ENCODE measurements at regions not wholly inside any gene's neighbourhood (a gene's known extent, or its start where the extent isn't known, plus 50 kb on each side); places are given as distances from the start of the nearest gene placed in this dataset.

GRCh38 chr5:89706731-89707130 is 702.8 kb downstream of the CETN3 start:
- Histone ChIP-seq H3K79me2 (ENCODE audit: control insufficient read depth, insufficient read depth, low read length) (no peaks in the 10 kb centered on the region), H3K9me1 (replicated peaks; ENCODE audit: control insufficient read depth, extremely low read depth, insufficient read depth, low read length) (no peaks in the 10 kb centered on the region), H3K27me3 (ENCODE audit: control insufficient read depth in 2 of 2, insufficient read depth in 2 of 2, low read length in 2 of 2) (peaks cover 0 to 5% of the 10 kb centered on the region in 2 experiments), H3K9me3 (replicated peaks; ENCODE audit: control insufficient read depth, insufficient read depth, low read length) (no peaks in the 10 kb centered on the region), H2AFZ (ENCODE audit: low read depth, low read length) (no peak overlapping the region), H3K4me2 (ENCODE audit: insufficient read depth, low read length) (no peak overlapping the region), H3K9ac (replicated peaks; ENCODE audit: extremely low read depth, insufficient read depth, low read length) (no peak overlapping the region), H4K20me1 (replicated peaks; ENCODE audit: control insufficient read depth, extremely low read depth, insufficient read depth, low read length) (no peaks in the 10 kb centered on the region), H3K4me3 (replicated peaks in 1 of 3; ENCODE audit: insufficient read depth in 1 of 3, low read depth in 1 of 3, low read length in 3 of 3) (no peak overlapping the region), H3K4me1 (ENCODE audit: control insufficient read depth, extremely low read depth, insufficient read depth, low read length) (no peaks in the 10 kb centered on the region), H3K36me3 (ENCODE audit: control insufficient read depth in 2 of 2, extremely low read depth in 1 of 2, insufficient read depth in 2 of 2, low read length in 2 of 2) (no peaks in the 10 kb centered on the region), H3K27ac (ENCODE audit: insufficient read depth, low read depth, low read length) (no peak overlapping the region)
- FAIRE-seq (no peak), DNase-seq (ENCODE audit: low read depth, low spot score) (no peak)
- TF ChIP-seq MYC (IDR thresholded peaks at IDR 0.05; ENCODE audit: low read depth, low read length) (no peak), JUN (IDR thresholded peaks at IDR 0.05; ENCODE audit: borderline replicate concordance, insufficient read depth, insufficient read length, low read depth) (no peak), FOS (IDR thresholded peaks at IDR 0.05; ENCODE audit: borderline replicate concordance, insufficient read depth, low read length) (no peak), MAX (IDR thresholded peaks at IDR 0.05; ENCODE audit: insufficient read depth, insufficient read length) (no peak), CTCF (IDR thresholded peaks at IDR 0.05; ENCODE audit: extremely low read depth in 1 of 2, insufficient read depth in 1 of 2, low read depth in 1 of 2, low read length in 2 of 2) (no peak), POLR2AphosphoS5 (IDR thresholded peaks at IDR 0.05; ENCODE audit: insufficient read depth, low read depth, low read length) (no peak), GATA2 (IDR thresholded peaks at IDR 0.05; ENCODE audit: insufficient read depth, insufficient read length, low read depth, low read length) (no peak), EZH2 (IDR thresholded peaks at IDR 0.05; ENCODE audit: borderline replicate concordance, low read depth, low read length, severe bottlenecking) (no peak), POLR2A (IDR thresholded peaks at IDR 0.05; ENCODE audit: low read depth, low read length) (no peak)
- ChIA-PET CTCF (interaction anchor here (1.2 kb wide), 1 partner anchor 455 kb away, joined by 3 read pairs; no protein-coding TSS in a partner anchor), POLR2A (no interaction called here)
- dilution Hi-C loops (cut with MboI; ENCODE audit: extremely low pct_ligation_motif_present, low sequenced_read_pairs) = no loop called here
- intact Hi-C loops (cut with micrococcal nuclease) = no loop called here
- BruUV-seq (replicated peaks) = no TSS peak

Measured in endothelial cell of umbilical vein (primary cell).